WTC11 (cell line): ENCODE measurements at regions not wholly inside any gene's neighbourhood (a gene's known extent, or its start where the extent isn't known, plus 50 kb on each side); places are given as distances from the start of the nearest gene placed in this dataset.
A peak's percentile ranks its signal among the peaks of the same experiment; 100 is the strongest.
"Not testable (repeated sequence)": the region's sequence is repeated elsewhere in the genome, so short reads cannot be mapped to it uniquely, and the experiment has no call there.

ENCODE experiments used
- ATAC-seq: fragments of 200-7000 bp; cut with Tn5 transposase; 2 replicates; pipeline ENCODE4 v1.10.0; 2021; ENCODE audit warnings: mild to moderate bottlenecking, moderate library complexity
- CTCF ChIA-PET: fragments of 300-600 bp; sonication (Branson Sonifier 250); formaldehyde crosslinking; loops from one replicate; lab custom pipeline; 2021; ENCODE audit warnings: antibody characterized with exemption; lab: Charles Lee
- POLR2A ChIA-PET: fragments of 350-600 bp; sonication (Branson Sonifier 250); formaldehyde crosslinking; loops from one replicate; lab custom pipeline; 2021; ENCODE audit warnings: antibody characterized with exemption; lab: Charles Lee
- DNase-seq: peaks from one replicate; pipeline ENCODE4 v3.0.0; 2021; ENCODE audit warnings: low spot score
- H3K27ac Mint-ChIP-seq: 2 replicates; pipeline ENCODE4 v1.8.0; 2021; ENCODE audit warnings: mixed read lengths
- H3K27me3 Mint-ChIP-seq: 2 replicates; pipeline ENCODE4 v1.8.0; 2021; ENCODE audit warnings: low read depth, mild to moderate bottlenecking, moderate library complexity, mixed read lengths
- H3K36me3 Mint-ChIP-seq: 2 replicates; pipeline ENCODE4 v1.8.0; 2021; ENCODE audit warnings: mixed read lengths
- H3K4me1 Mint-ChIP-seq: 2 replicates; pipeline ENCODE4 v1.8.0; 2022; ENCODE audit warnings: mixed read lengths
- H3K4me3 Mint-ChIP-seq: 2 replicates; pipeline ENCODE4 v1.8.0; 2021; ENCODE audit warnings: mild to moderate bottlenecking, moderate library complexity, mixed read lengths
- H3K9me3 Mint-ChIP-seq: 2 replicates; pipeline ENCODE4 v1.8.0; 2021; ENCODE audit warnings: mixed read lengths
- ARID4B ChIP-seq: sonication (generic); formaldehyde crosslinking; IDR thresholded peaks from 2 replicates; pipeline ENCODE4 v1.8.0; 2023; ENCODE audit warnings: missing genetic modification reagents, mild to moderate bottlenecking, borderline replicate concordance
- ATF3 ChIP-seq: sonication (generic); formaldehyde crosslinking; conservative IDR thresholded peaks from 2 replicates; pipeline ENCODE4 v1.8.1; 2022; ENCODE audit warnings: mild to moderate bottlenecking, missing genetic modification reagents
- ETV6 ChIP-seq: sonication (generic); formaldehyde crosslinking; IDR thresholded peaks from 2 replicates; pipeline ENCODE4 v1.8.1; 2022; ENCODE audit warnings: mild to moderate bottlenecking, missing genetic modification reagents
- FOXJ3 ChIP-seq: sonication (generic); formaldehyde crosslinking; IDR thresholded peaks from 2 replicates; pipeline ENCODE4 v1.9.0; 2021; ENCODE audit warnings: missing genetic modification reagents, mild to moderate bottlenecking, borderline replicate concordance
- FOXK1 ChIP-seq: sonication (generic); formaldehyde crosslinking; IDR thresholded peaks from 2 replicates; pipeline ENCODE4 v1.8.0; 2022; ENCODE audit warnings: mild to moderate bottlenecking, moderate library complexity, missing genetic modification reagents
- FOXP4 ChIP-seq: sonication (generic); formaldehyde crosslinking; IDR thresholded peaks from 2 replicates; pipeline ENCODE4 v1.8.0; 2022; ENCODE audit warnings: mild to moderate bottlenecking, missing genetic modification reagents
- GABPB1 ChIP-seq: sonication (generic); formaldehyde crosslinking; IDR thresholded peaks from 2 replicates; pipeline ENCODE4 v1.8.1; 2023; ENCODE audit warnings: mild to moderate bottlenecking, missing genetic modification reagents
- PRRX2 ChIP-seq: fragments of 250-450 bp; sonication (Bioruptor Pico); IDR thresholded peaks from 2 replicates; pipeline ENCODE4 v1.8.0; 2021; ENCODE audit warnings: mild to moderate bottlenecking
- RELA ChIP-seq: sonication (generic); formaldehyde crosslinking; IDR thresholded peaks from 2 replicates; pipeline ENCODE4 v1.8.1; 2022; ENCODE audit warnings: missing genetic modification reagents, mild to moderate bottlenecking, borderline replicate concordance
- TCF7 ChIP-seq: sonication (generic); formaldehyde crosslinking; IDR thresholded peaks from 2 replicates; pipeline ENCODE4 v1.8.0; 2022; ENCODE audit warnings: mild to moderate bottlenecking, low read depth, missing genetic modification reagents, moderate library complexity
- TEAD4 ChIP-seq: sonication (generic); formaldehyde crosslinking; IDR thresholded peaks from 2 replicates; pipeline ENCODE4 v1.8.0; 2022; ENCODE audit warnings: mild to moderate bottlenecking, missing genetic modification reagents
- TP53 ChIP-seq: sonication (generic); formaldehyde crosslinking; IDR thresholded peaks from 2 replicates; pipeline ENCODE4 v1.8.1; 2023; ENCODE audit warnings: mild to moderate bottlenecking, missing genetic modification reagents
- ZNF232 ChIP-seq: sonication (generic); formaldehyde crosslinking; IDR thresholded peaks from 2 replicates; pipeline ENCODE4 v1.8.0; 2022; ENCODE audit warnings: mild to moderate bottlenecking, missing genetic modification reagents
- ZNF317 ChIP-seq: sonication (generic); formaldehyde crosslinking; IDR thresholded peaks from 2 replicates; pipeline ENCODE4 v1.8.1; 2023; ENCODE audit warnings: low read depth, mild to moderate bottlenecking, moderate library complexity, missing genetic modification reagents, borderline replicate concordance
- TF ChIP-seq, protein P1 (sequence below): sonication (generic); formaldehyde crosslinking; IDR thresholded peaks from 2 replicates; pipeline ENCODE4 v1.8.0; 2022; ENCODE audit warnings: mild to moderate bottlenecking, missing genetic modification reagents
- TF ChIP-seq, protein P2 (sequence below): sonication (generic); formaldehyde crosslinking; IDR thresholded peaks from 2 replicates; pipeline ENCODE4 v1.8.1; 2023; ENCODE audit warnings: mild to moderate bottlenecking, missing genetic modification reagents, moderate library complexity
- TF ChIP-seq, protein P3 (sequence below): sonication (generic); formaldehyde crosslinking; IDR thresholded peaks from 2 replicates; pipeline ENCODE4 v1.8.1; 2023; ENCODE audit warnings: mild to moderate bottlenecking, missing genetic modification reagents, moderate library complexity
- TF ChIP-seq, protein P4 (sequence below): fragments of 250-450 bp; sonication (Bioruptor Pico); conservative IDR thresholded peaks from 2 replicates; pipeline ENCODE4 v1.9.0; 2021; ENCODE audit warnings: mild to moderate bottlenecking

DNA sequence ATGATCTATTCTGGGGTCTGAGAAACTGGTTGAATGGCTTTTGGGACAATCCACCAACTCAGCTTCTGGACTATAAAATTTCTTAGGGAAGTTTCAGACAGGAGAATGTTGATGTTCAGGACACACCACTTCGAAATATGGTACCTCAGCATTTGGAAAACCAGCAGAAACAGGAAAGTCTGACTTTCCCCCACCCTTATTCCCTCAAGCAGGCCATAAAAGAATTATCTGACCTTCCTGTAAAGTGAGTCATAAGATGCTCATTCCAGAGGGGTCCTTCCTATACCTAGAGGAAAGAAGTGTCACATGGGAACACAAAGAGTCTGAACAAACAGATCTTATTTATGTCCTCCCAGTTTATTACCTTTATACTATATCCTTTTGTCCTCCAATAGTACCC, 415.0 kb downstream of the CPS1 start:
- ChIA-PET CTCF (no interaction called here), POLR2A (no interaction called here)
- Mint-ChIP-seq H3K4me1 (peaks cover 6% of the 10 kb centered on the region; the same call in 1 of the 2 replicates), H3K4me3 (no peak overlapping the region), H3K27me3 (no peaks in the 10 kb centered on the region), H3K27ac (no peak overlapping the region), H3K9me3 (no peaks in the 10 kb centered on the region), H3K36me3 (no peaks in the 10 kb centered on the region)
- ATAC-seq, result no peak
- DNase-seq, result no peak
- no peak for TF ChIP-seq ZNF317 (CRISPR knock-in tag)
- no peak for TF ChIP-seq ATF3
- TF ChIP-seq RELA (CRISPR knock-in tag), result no peak
- TF ChIP-seq FOXJ3 (CRISPR knock-in tag), result no peak

DNA sequence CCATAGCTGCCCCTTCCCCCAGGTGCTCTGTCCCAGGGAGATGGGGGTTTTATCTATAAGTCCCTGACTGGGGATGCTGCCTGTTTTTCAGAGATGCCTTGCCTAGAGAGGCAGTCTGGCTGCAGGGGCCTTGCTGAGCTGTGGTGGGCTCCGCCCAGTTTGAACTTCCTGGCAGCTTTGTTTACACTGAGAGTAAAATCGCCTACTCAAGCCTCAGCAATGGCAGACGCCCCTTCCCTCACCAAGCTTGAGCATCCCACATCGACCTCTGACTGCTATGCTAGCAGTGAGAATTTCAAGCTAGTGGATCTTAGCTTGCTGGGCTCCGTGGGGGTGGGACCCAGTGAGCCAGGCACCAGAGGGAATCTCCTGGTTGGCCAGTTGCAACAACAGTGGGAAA, 430.4 kb downstream of the CPS1 start:
- H3K27ac Mint-ChIP-seq, CTCF ChIA-PET, DNase-seq, POLR2A ChIA-PET, H3K4me3 Mint-ChIP-seq, H3K27me3 Mint-ChIP-seq, H3K36me3 Mint-ChIP-seq, H3K4me1 Mint-ChIP-seq: not testable (repeated sequence)
- ATAC-seq, result peak; percentile 52
- peaks cover 20% of the 10 kb centered on the region for H3K9me3 Mint-ChIP-seq

DNA sequence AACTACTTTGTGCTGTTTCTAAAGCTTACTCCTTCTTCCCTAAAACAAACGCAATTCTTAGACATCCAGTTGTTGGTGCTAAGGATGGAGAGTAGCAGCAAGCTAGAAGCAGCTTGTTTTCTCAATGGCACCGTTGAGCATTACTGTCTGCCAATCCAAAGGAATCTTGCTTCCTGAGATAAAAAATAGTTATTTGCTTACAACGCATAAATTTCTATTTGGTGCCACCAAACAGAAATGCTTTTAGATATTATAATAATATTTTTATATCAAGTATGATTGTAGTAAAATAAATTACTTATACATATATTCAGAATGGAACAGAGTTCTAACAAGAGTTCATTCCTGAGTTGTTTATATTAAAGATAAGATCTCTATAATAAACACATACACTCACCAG, 434.7 kb downstream of the CPS1 start:
- Mint-ChIP-seq H3K9me3 (peaks cover 25% of the 10 kb centered on the region), H3K27me3 (no peaks in the 10 kb centered on the region), H3K27ac (no peak overlapping the region), H3K4me1 (no peaks in the 10 kb centered on the region), H3K4me3 (no peak overlapping the region), H3K36me3 (peaks cover 17% of the 10 kb centered on the region)
- CTCF ChIA-PET, result no interaction called here
- POLR2A ChIA-PET, result no interaction called here
- ATAC-seq (no peak), DNase-seq (no peak)
- no peak for TF ChIP-seq ARID4B (CRISPR knock-in tag)
- no peak for TF ChIP-seq GABPB1 (CRISPR knock-in tag)
- no peak for TF ChIP-seq TEAD4 (CRISPR knock-in tag)
- TF ChIP-seq FOXJ3 (CRISPR knock-in tag), result no peak
- TF ChIP-seq TP53 (CRISPR knock-in tag), result no peak
- no peak for TF ChIP-seq FOXP4
- TF ChIP-seq, protein P1, sequence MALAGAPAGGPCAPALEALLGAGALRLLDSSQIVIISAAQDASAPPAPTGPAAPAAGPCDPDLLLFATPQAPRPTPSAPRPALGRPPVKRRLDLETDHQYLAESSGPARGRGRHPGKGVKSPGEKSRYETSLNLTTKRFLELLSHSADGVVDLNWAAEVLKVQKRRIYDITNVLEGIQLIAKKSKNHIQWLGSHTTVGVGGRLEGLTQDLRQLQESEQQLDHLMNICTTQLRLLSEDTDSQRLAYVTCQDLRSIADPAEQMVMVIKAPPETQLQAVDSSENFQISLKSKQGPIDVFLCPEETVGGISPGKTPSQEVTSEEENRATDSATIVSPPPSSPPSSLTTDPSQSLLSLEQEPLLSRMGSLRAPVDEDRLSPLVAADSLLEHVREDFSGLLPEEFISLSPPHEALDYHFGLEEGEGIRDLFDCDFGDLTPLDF, result no peak
- TF ChIP-seq, protein P2, sequence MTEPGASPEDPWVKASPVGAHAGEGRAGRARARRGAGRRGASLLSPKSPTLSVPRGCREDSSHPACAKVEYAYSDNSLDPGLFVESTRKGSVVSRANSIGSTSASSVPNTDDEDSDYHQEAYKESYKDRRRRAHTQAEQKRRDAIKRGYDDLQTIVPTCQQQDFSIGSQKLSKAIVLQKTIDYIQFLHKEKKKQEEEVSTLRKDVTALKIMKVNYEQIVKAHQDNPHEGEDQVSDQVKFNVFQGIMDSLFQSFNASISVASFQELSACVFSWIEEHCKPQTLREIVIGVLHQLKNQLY (CRISPR knock-in tag), result no peak
- TF ChIP-seq ETV6 (CRISPR knock-in tag), result no peak
- no peak for TF ChIP-seq PRRX2 (CRISPR knock-in tag)
- TF ChIP-seq, protein P3, sequence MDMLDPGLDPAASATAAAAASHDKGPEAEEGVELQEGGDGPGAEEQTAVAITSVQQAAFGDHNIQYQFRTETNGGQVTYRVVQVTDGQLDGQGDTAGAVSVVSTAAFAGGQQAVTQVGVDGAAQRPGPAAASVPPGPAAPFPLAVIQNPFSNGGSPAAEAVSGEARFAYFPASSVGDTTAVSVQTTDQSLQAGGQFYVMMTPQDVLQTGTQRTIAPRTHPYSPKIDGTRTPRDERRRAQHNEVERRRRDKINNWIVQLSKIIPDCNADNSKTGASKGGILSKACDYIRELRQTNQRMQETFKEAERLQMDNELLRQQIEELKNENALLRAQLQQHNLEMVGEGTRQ (CRISPR knock-in tag), result no peak
- TF ChIP-seq FOXK1 (CRISPR knock-in tag), result no peak
- no peak for TF ChIP-seq TCF7 (CRISPR knock-in tag)
- TF ChIP-seq, protein P4, sequence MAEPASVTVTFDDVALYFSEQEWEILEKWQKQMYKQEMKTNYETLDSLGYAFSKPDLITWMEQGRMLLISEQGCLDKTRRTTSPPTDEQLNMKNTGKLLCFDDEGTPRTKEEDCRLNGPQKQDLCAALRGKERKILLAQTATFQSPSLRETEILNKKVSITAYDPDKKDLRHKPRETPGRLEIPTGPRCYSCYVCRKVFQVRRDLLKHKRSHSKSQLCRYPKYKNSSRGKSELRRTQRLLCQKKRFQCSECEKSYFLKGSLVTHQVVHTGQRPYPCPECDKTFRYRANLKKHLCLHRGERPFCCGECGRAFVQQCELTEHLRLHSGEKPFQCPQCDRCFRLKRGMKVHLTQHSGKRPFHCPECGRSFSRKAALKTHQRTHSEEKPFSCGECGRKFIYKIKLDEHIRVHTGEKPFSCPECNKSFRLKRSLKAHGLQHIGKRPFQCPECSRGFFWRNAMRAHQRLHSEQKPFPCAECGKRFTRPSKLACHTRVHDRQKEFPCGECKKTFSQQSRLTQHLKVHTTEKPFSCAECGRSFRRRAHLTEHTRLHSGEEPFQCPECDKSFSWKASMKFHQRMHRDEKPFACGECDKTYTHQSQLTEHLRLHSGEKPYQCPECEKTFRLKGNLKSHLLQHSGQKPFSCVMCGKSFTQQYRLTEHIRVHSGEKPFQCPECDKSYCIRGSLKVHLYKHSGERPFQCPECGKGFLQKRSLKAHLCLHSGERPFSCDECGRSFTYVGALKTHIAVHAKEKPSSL (CRISPR knock-in tag), result no peak
- no peak for TF ChIP-seq ZNF232 (CRISPR knock-in tag)
